ENCODE measurements at regions not wholly inside any gene's neighbourhood (a gene's known extent, or its start where the extent isn't known, plus 50 kb on each side); places are given as distances from the start of the nearest gene placed in this dataset.

- TF ChIP-seq POLR2B (IDR thresholded peaks at IDR 0.05; ENCODE audit: low read depth, partially characterized antibody) (no peak), THAP12 (CRISPR knock-in tag; IDR thresholded peaks at IDR 0.05) (no peak), HNRNPK (IDR thresholded peaks at IDR 0.05; ENCODE audit: low read depth, low read length, poor library complexity, severe bottlenecking) (no peak), TCF7 (IDR thresholded peaks at IDR 0.05; ENCODE audit: borderline replicate concordance) (no peak), POU5F1 (IDR thresholded peaks at IDR 0.05; ENCODE audit: borderline replicate concordance, low read depth, low read length, partially characterized antibody) (no peak), PHB2 (IDR thresholded peaks at IDR 0.05; ENCODE audit: low read depth) (no peak), ZBTB7A (IDR thresholded peaks at IDR 0.05; ENCODE audit: borderline replicate concordance, control insufficient read depth, low read depth, low read length) (no peak), ZNF583 (CRISPR knock-in tag; IDR thresholded peaks at IDR 0.05) (no peak)
Observed at GRCh38 chr3:67291287-67292252, 293.5 kb downstream of the KBTBD8 start (continued).
